ENCODE measurements at regions not wholly inside any gene's neighbourhood (a gene's known extent, or its start where the extent isn't known, plus 50 kb on each side); places are given as distances from the start of the nearest gene placed in this dataset.

GRCh38 chr13:109951491-109951890 lies 165.1 kb upstream of the IRS2 start:
- no peak overlapping the region for H4K5ac ChIP-seq (ENCODE audit: insufficient read length, low read depth, low read length)
- H2BK12ac ChIP-seq (ENCODE audit: insufficient read length, low read depth, low read length), result no peak overlapping the region
- no CpG with 5 or more reads among the region's 1 CpG for WGBS (ENCODE audit: extremely low coverage, insufficient read length, low lambda C conversion rate)
- H3K18ac ChIP-seq (ENCODE audit: insufficient read length, low read depth, low read length), result no peak overlapping the region
- H4K8ac ChIP-seq (replicated peaks; ENCODE audit: insufficient read length, low read depth, low read length), result no peak overlapping the region
- H2BK5ac ChIP-seq (ENCODE audit: insufficient read length, low read length), result no peak overlapping the region
- H3K56ac ChIP-seq (ENCODE audit: insufficient read length, low read depth, low read length), result no peak overlapping the region
- no peaks in the 10 kb centered on the region for H3K23me2 ChIP-seq (ENCODE audit: insufficient read length, low read depth, low read length, poor library complexity, severe bottlenecking)
- H4K91ac ChIP-seq (ENCODE audit: insufficient read length, low read depth, low read length), result no peak overlapping the region
- H2AK5ac ChIP-seq (ENCODE audit: insufficient read length, low read length), result no peak overlapping the region
- H2BK120ac ChIP-seq (ENCODE audit: low read depth, low read length, poor library complexity, severe bottlenecking), result no peak overlapping the region
- no peak overlapping the region for H2BK20ac ChIP-seq (ENCODE audit: low read depth, low read length, poor library complexity, severe bottlenecking)
- Mint-ChIP-seq H3K27ac (no peak overlapping the region), H3K27me3 (ENCODE audit: low read depth) (peaks cover 4% of the 10 kb centered on the region), H3K36me3 (ENCODE audit: insufficient read depth in 1 of 3, low read depth in 3 of 3) (no peaks in the 10 kb centered on the region), H3K4me1 (no peaks in the 10 kb centered on the region), H3K9me3 (peaks cover 0 to 5% of the 10 kb centered on the region in 2 experiments; a peak in 3 of 5 replicates), H3K4me3 (no peak overlapping the region; a peak in 1 of 5 replicates)
- no peak overlapping the region for H3K9ac ChIP-seq (ENCODE audit: extremely low read depth, insufficient read length, low read length)
- H3K4me1 ChIP-seq (ENCODE audit: insufficient read depth, low read length), result no peaks in the 10 kb centered on the region
- H3K79me1 ChIP-seq (ENCODE audit: insufficient read depth, low read depth, low read length, poor library complexity, severe bottlenecking), result no peaks in the 10 kb centered on the region
- H3K27ac ChIP-seq (ENCODE audit: insufficient read length, low read depth, low read length), result no peak overlapping the region
- no peak overlapping the region for H3K14ac ChIP-seq (ENCODE audit: insufficient read depth, low read length)
- no peak overlapping the region for H3T11ph ChIP-seq (ENCODE audit: low read length)
- H3K79me2 ChIP-seq (ENCODE audit: insufficient read depth, low read length), result no peaks in the 10 kb centered on the region
- H2BK15ac ChIP-seq (ENCODE audit: low read depth, low read length), result no peak overlapping the region
- H3K4ac ChIP-seq (ENCODE audit: low read depth, low read length), result no peak overlapping the region
- TF ChIP-seq CTCF (conservative IDR thresholded peaks at IDR 0.05), result no peak
- H2AFZ ChIP-seq (ENCODE audit: low read length), result no peak overlapping the region
- no peaks in the 10 kb centered on the region for H4K20me1 ChIP-seq (ENCODE audit: control insufficient read depth, insufficient read depth, insufficient read length)
- no peak overlapping the region for H3K4me2 ChIP-seq (ENCODE audit: insufficient read depth, insufficient read length, low read length)
- H3K23ac ChIP-seq (ENCODE audit: insufficient read length, low read depth, low read length), result no peak overlapping the region
- H3K27me3 ChIP-seq (ENCODE audit: insufficient read depth, low read length), result no peaks in the 10 kb centered on the region
- no peak for DNase-seq
- no peaks in the 10 kb centered on the region for H3K9me3 ChIP-seq (ENCODE audit: control insufficient read depth, low read depth, low read length)
